Sigmoid colon (tissue), 6 donors: ENCODE measurements at regions not wholly inside any gene's neighbourhood (a gene's known extent, or its start where the extent isn't known, plus 50 kb on each side); places are given as distances from the start of the nearest gene placed in this dataset.

ENCODE experiments used
- DNase-seq: peaks from one replicate; pipeline ENCODE4 v3.0.0-alpha.2; 2019
- H3K27ac ChIP-seq, 4 donors: fragments of 200-600 bp; sonication (generic); one replicate each; pipeline ENCODE4 v1.5.1; 2016 to 2019; ENCODE audit warnings: mild to moderate bottlenecking in 1 of 4
- H3K27me3 ChIP-seq, 3 donors: fragments of 200-600 bp; sonication (generic); one replicate each; pipeline ENCODE4 v1.5.1; 2019; ENCODE audit warnings: mild to moderate bottlenecking in 1 of 3
- H3K36me3 ChIP-seq, 4 donors: fragments of 200-600 bp; sonication (generic); one replicate each; pipeline ENCODE4 v1.5.1; 2016 to 2019
- H3K4me1 ChIP-seq, 4 donors: fragments of 200-600 bp; sonication (generic); one replicate each; pipeline ENCODE4 v1.5.1; 2017 to 2019
- H3K4me3 ChIP-seq, 4 donors: fragments of 200-600 bp; sonication (generic); one replicate each; pipeline ENCODE4 v1.5.1; 2017 to 2019; ENCODE audit warnings: mild to moderate bottlenecking in 2 of 4, moderate library complexity in 1 of 4
- H3K9me3 ChIP-seq, 4 donors: fragments of 200-600 bp in 3 of 4; sonication (generic) in 3 of 4; one replicate each; pipeline versions ENCODE4 v1.5.1 to v1.6.1; 2013 to 2019
- CTCF ChIP-seq, 4 experiments: fragments of 450-650 bp in 3 of 4; fragments of 200-600 bp in 1 of 4; IDR thresholded peaks; one replicate each; pipeline ENCODE4 v1.5.1; 2016 to 2019; ENCODE audit warnings: antibody characterized with exemption in 4 of 4, mild to moderate bottlenecking in 3 of 4, moderate library complexity in 2 of 4
- EP300 ChIP-seq, 4 donors: sonication (generic); formaldehyde crosslinking; IDR thresholded peaks; one replicate each; pipeline ENCODE4 v1.6.1; 2017; ENCODE audit warnings: antibody characterized with exemption in 4 of 4
- POLR2A ChIP-seq, 2 donors: fragments of 450-650 bp; IDR thresholded peaks; one replicate each; pipeline ENCODE4 v1.6.1; 2016; ENCODE audit warnings: antibody characterized with exemption in 2 of 2, mild to moderate bottlenecking in 2 of 2, moderate library complexity in 2 of 2
- POLR2AphosphoS5 ChIP-seq, 4 donors: sonication (generic); formaldehyde crosslinking; IDR thresholded peaks; one replicate each; pipeline ENCODE4 v1.6.1; 2017; ENCODE audit warnings: antibody characterized with exemption in 4 of 4
- WGBS, 2 donors: extraction: QIAGEN DNeasy Blood & Tissue Kit; methylation state at CpG; one replicate each; pipeline ENCODE4 v1.1.7; 2013; 5-methylcytosine and 5-hydroxymethylcytosine counted together
- intact Hi-C: fragments of 100-400 bp; cut with DNase I; formaldehyde crosslinking; loops from one replicate; pipeline ENCODE4 v1.15.1; 2023
- donor health status: healthy with polysubstance abuse.
- donor health status: healthy.

GRCh38 chr9:75616052-75616451, 274.4 kb upstream of the PCSK5 start:
- H3K9me3 ChIP-seq = no peaks in the 10 kb centered on the region
- no peak overlapping the region for H3K4me3 ChIP-seq
- WGBS, 2 donors = 16 to 21% methylated on average over 1 of the region's 1 CpG
- H3K36me3 ChIP-seq = no peaks in the 10 kb centered on the region
- no peak overlapping the region for H3K27ac ChIP-seq
- intact Hi-C loops = no loop called here
- no peak for DNase-seq
- no peaks in the 10 kb centered on the region for H3K4me1 ChIP-seq
- no peaks in the 10 kb centered on the region for H3K27me3 ChIP-seq
- TF ChIP-seq EP300 (IDR thresholded peaks at IDR 0.05) (no peak), CTCF (IDR thresholded peaks at IDR 0.05) (no peak), POLR2A (IDR thresholded peaks at IDR 0.05) (no peak), POLR2AphosphoS5 (IDR thresholded peaks at IDR 0.05) (no peak)

- Histone ChIP-seq H3K9me3 (no peaks in the 10 kb centered on the region), H3K4me1 (no peaks in the 10 kb centered on the region), H3K4me3 (no peak overlapping the region), H3K36me3 (no peaks in the 10 kb centered on the region), H3K27me3 (no peaks in the 10 kb centered on the region), H3K27ac (no peak overlapping the region)
- intact Hi-C loops = no loop called here
- WGBS, 2 donors = 94 to 95% methylated on average over 3 of the region's 3 CpGs
- DNase-seq = no peak
- TF ChIP-seq EP300 (IDR thresholded peaks at IDR 0.05) = no peak
- TF ChIP-seq POLR2A (IDR thresholded peaks at IDR 0.05) = no peak
- no peak for TF ChIP-seq POLR2AphosphoS5 (IDR thresholded peaks at IDR 0.05)
- no peak for TF ChIP-seq CTCF (IDR thresholded peaks at IDR 0.05)
Observed at GRCh38 chr9:75616841-75617566, 273.5 kb upstream of the PCSK5 start.

GRCh38 chr9:75623462-75623861, 267.0 kb upstream of the PCSK5 start:
- Histone ChIP-seq H3K27ac (no peak overlapping the region), H3K36me3 (no peaks in the 10 kb centered on the region), H3K9me3 (no peaks in the 10 kb centered on the region), H3K27me3 (no peaks in the 10 kb centered on the region), H3K4me3 (no peak overlapping the region), H3K4me1 (no peaks in the 10 kb centered on the region)
- TF ChIP-seq CTCF (IDR thresholded peaks at IDR 0.05) (no peak), POLR2A (IDR thresholded peaks at IDR 0.05) (no peak), POLR2AphosphoS5 (IDR thresholded peaks at IDR 0.05) (no peak), EP300 (IDR thresholded peaks at IDR 0.05) (no peak)
- DNase-seq = no peak
- intact Hi-C loops = no loop called here

GRCh38 chr9:75624998-75625397, 265.5 kb upstream of the PCSK5 start:
- no peak for TF ChIP-seq POLR2AphosphoS5 (IDR thresholded peaks at IDR 0.05)
- whole genome bisulfite sequencing, 2 donors = 17 to 57% methylated on average over 2 of the region's 2 CpGs

GRCh38 chr9:75626860-75627259, 263.6 kb upstream of the PCSK5 start:
- H3K27ac ChIP-seq = peak overlapping the region in 1 of 4 donors; percentile 38
- intact Hi-C loops = no loop called here
- no peaks in the 10 kb centered on the region for H3K9me3 ChIP-seq
- no peak for TF ChIP-seq EP300 (IDR thresholded peaks at IDR 0.05)
- TF ChIP-seq CTCF (IDR thresholded peaks at IDR 0.05) = no peak
- no peak for TF ChIP-seq POLR2AphosphoS5 (IDR thresholded peaks at IDR 0.05)
- no peak for TF ChIP-seq POLR2A (IDR thresholded peaks at IDR 0.05)
- no peaks in the 10 kb centered on the region for H3K4me1 ChIP-seq
- H3K4me3 ChIP-seq = no peak overlapping the region
- no peak for DNase-seq
- no peaks in the 10 kb centered on the region for H3K27me3 ChIP-seq
- no peaks in the 10 kb centered on the region for H3K36me3 ChIP-seq
- WGBS, 2 donors = 67 to 77% methylated on average over 1 of the region's 1 CpG

More at GRCh38 chr9:75624998-75625397, 265.5 kb upstream of the PCSK5 start:
- H3K4me1 ChIP-seq = no peaks in the 10 kb centered on the region
- intact Hi-C loops = no loop called here
- H3K9me3 ChIP-seq = no peaks in the 10 kb centered on the region
- H3K36me3 ChIP-seq = no peaks in the 10 kb centered on the region
- DNase-seq = no peak
- H3K27ac ChIP-seq = no peak overlapping the region
- H3K27me3 ChIP-seq = no peaks in the 10 kb centered on the region
- no peak overlapping the region for H3K4me3 ChIP-seq
